ENCODE measurements at regions not wholly inside any gene's neighbourhood (a gene's known extent, or its start where the extent isn't known, plus 50 kb on each side); places are given as distances from the start of the nearest gene placed in this dataset.

- DNase-seq = no peak
- Histone ChIP-seq H3K27me3 (no peaks in the 10 kb centered on the region), H3K4me1 (no peaks in the 10 kb centered on the region), H3K4me3 (ENCODE audit: low read depth, low read length) (no peak overlapping the region), H3K36me3 (no peaks in the 10 kb centered on the region), H3K9me3 (no peaks in the 10 kb centered on the region)
- TF ChIP-seq CTCF (IDR thresholded peaks at IDR 0.05; ENCODE audit: low read depth, low read length) = no peak
Measured at GRCh38 chr20:60754856-60755255, 497.2 kb upstream of the CDH4 start.

- H3K4me1 ChIP-seq = no peaks in the 10 kb centered on the region
- no peak for DNase-seq
- no peak for TF ChIP-seq CTCF (IDR thresholded peaks at IDR 0.05; ENCODE audit: low read depth, low read length)
- no peaks in the 10 kb centered on the region for H3K27me3 ChIP-seq
- no peaks in the 10 kb centered on the region for H3K9me3 ChIP-seq
- H3K4me3 ChIP-seq (ENCODE audit: low read depth, low read length) = no peak overlapping the region
- no peaks in the 10 kb centered on the region for H3K36me3 ChIP-seq
Measured at GRCh38 chr20:60759651-60760050, 492.4 kb upstream of the CDH4 start.

GRCh38 chr20:60760256-60761000 is 491.6 kb upstream of the CDH4 start:
- Histone ChIP-seq H3K4me1 (no peaks in the 10 kb centered on the region), H3K9me3 (no peaks in the 10 kb centered on the region), H3K36me3 (no peaks in the 10 kb centered on the region), H3K4me3 (ENCODE audit: low read depth, low read length) (no peak overlapping the region), H3K27me3 (no peaks in the 10 kb centered on the region)
- no peak for TF ChIP-seq CTCF (IDR thresholded peaks at IDR 0.05; ENCODE audit: low read depth, low read length)
- no peak for DNase-seq

- TF ChIP-seq CTCF (IDR thresholded peaks at IDR 0.05; ENCODE audit: low read depth, low read length) = no peak
- Histone ChIP-seq H3K27me3 (no peaks in the 10 kb centered on the region), H3K4me1 (no peaks in the 10 kb centered on the region), H3K4me3 (ENCODE audit: low read depth, low read length) (no peak overlapping the region), H3K9me3 (no peaks in the 10 kb centered on the region), H3K36me3 (no peaks in the 10 kb centered on the region)
- DNase-seq = no peak
Measured at GRCh38 chr20:60761056-60761455, 491.0 kb upstream of the CDH4 start.

- H3K36me3 ChIP-seq = no peaks in the 10 kb centered on the region
- H3K9me3 ChIP-seq = no peaks in the 10 kb centered on the region
- H3K4me3 ChIP-seq (ENCODE audit: low read depth, low read length) = no peak overlapping the region
- TF ChIP-seq CTCF (IDR thresholded peaks at IDR 0.05; ENCODE audit: low read depth, low read length) = no peak
- DNase-seq = no peak
- no peaks in the 10 kb centered on the region for H3K4me1 ChIP-seq
- H3K27me3 ChIP-seq = no peaks in the 10 kb centered on the region
Measured at GRCh38 chr20:60762386-60762785, 489.7 kb upstream of the CDH4 start.

GRCh38 chr20:60764328-60764727 is 487.7 kb upstream of the CDH4 start:
- no peaks in the 10 kb centered on the region for H3K4me1 ChIP-seq
- DNase-seq = no peak
- no peaks in the 10 kb centered on the region for H3K27me3 ChIP-seq
- no peak for TF ChIP-seq CTCF (IDR thresholded peaks at IDR 0.05; ENCODE audit: low read depth, low read length)
- no peak overlapping the region for H3K4me3 ChIP-seq (ENCODE audit: low read depth, low read length)
- H3K9me3 ChIP-seq = no peaks in the 10 kb centered on the region
- H3K36me3 ChIP-seq = no peaks in the 10 kb centered on the region
